ENCODE measurements at regions not wholly inside any gene's neighbourhood (a gene's known extent, or its start where the extent isn't known, plus 50 kb on each side); places are given as distances from the start of the nearest gene placed in this dataset.
A peak's percentile ranks its signal among the peaks of the same experiment; 100 is the strongest.

- Mint-ChIP-seq H3K9me3 (peaks cover 0 to 2% (median 0%) of the 10 kb centered on the region in 6 donors), H3K27me3 (ENCODE audit: low read depth in 3 of 3) (peaks cover 3 to 17% (median 6%) of the 10 kb centered on the region in 3 donors), H3K36me3 (no peaks in the 10 kb centered on the region), H3K27ac (no peak overlapping the region), H3K4me1 (no peaks in the 10 kb centered on the region), H3K4me3 (no peak overlapping the region)
- DNase-seq: no peak
Measured at GRCh38 chr19:32189956-32190706, 155.3 kb upstream of the ZNF507 start.

- Mint-ChIP-seq H3K4me1 (no peaks in the 10 kb centered on the region), H3K27me3 (ENCODE audit: low read depth in 3 of 3) (peaks cover 3 to 14% (median 6%) of the 10 kb centered on the region in 3 donors), H3K4me3 (no peak overlapping the region), H3K9me3 (peaks cover 0 to 2% (median 0%) of the 10 kb centered on the region in 6 donors), H3K36me3 (no peaks in the 10 kb centered on the region), H3K27ac (no peak overlapping the region)
- DNase-seq: no peak
Measured at GRCh38 chr19:32191921-32192320, 153.5 kb upstream of the ZNF507 start.

GRCh38 chr19:32195706-32196610 is 149.5 kb upstream of the ZNF507 start:
- H3K9me3 Mint-ChIP-seq: no peaks in the 10 kb centered on the region
- peaks cover 0 to 10% (median 8%) of the 10 kb centered on the region in 3 donors for H3K27me3 Mint-ChIP-seq (ENCODE audit: low read depth in 3 of 3)
- H3K4me3 Mint-ChIP-seq: no peak overlapping the region
- DNase-seq: no peak
- peaks cover 17 to 18% of the 10 kb centered on the region in 2 donors for H3K4me1 Mint-ChIP-seq
- no peaks in the 10 kb centered on the region for H3K36me3 Mint-ChIP-seq
- no peak overlapping the region for H3K27ac Mint-ChIP-seq

- no peak overlapping the region for H3K27ac Mint-ChIP-seq
- peaks cover 24 to 27% of the 10 kb centered on the region in 2 donors for H3K4me1 Mint-ChIP-seq
- H3K4me3 Mint-ChIP-seq: no peak overlapping the region
- no peaks in the 10 kb centered on the region for H3K9me3 Mint-ChIP-seq
- peaks cover 0 to 9% (median 7%) of the 10 kb centered on the region in 3 donors for H3K27me3 Mint-ChIP-seq (ENCODE audit: low read depth in 3 of 3)
- no peaks in the 10 kb centered on the region for H3K36me3 Mint-ChIP-seq
- no peak for DNase-seq
Measured at GRCh38 chr19:32196690-32197420, 148.6 kb upstream of the ZNF507 start.

DNA sequence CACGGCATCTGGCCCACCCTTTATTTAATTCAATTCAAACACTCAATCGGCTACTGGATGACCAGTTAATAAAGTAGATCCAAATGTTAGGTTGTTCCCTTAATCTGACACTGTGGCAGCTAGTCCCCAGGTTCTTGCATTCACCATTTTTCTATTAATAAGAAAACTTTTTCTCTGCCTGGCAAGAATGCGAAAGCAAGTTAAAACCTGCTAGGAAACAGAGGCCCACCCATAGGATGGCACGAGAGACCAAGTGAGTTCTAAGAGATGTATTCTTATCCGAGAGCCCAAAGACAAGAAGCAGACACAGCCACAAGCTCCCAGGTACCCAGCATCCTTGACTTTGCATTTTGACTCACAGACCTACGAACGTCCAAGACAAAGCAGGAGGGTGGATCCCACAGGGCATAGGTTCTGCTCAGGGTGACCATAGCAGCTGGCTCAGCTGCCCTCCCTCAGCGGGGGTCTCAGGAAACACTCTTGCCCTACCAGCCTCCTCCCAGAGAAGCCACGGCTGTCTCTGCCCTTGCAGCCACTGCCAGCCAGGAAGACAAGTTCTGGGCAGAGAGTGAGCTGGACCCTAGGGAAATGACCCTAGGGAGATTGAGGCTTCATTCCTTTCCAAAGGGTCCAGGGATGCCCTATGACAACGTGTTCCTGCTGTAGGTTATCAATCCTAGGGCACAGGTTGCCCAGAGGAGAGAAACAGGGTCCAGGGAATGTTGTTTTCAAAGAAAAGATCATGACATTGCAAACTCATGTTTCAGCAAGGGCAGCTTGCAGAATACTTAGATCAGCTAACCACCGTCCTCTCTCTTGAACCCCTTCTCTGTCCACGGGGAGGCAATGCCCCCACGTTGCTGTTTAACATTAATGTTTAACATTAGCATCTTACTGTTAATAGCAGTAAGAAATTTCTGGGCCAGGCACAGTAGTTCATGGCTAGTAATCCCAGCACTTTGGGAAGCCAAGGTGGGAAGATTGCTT is 147.2 kb upstream of the ZNF507 start:
- Mint-ChIP-seq H3K4me3 (no peak overlapping the region), H3K27ac (no peak overlapping the region), H3K27me3 (ENCODE audit: low read depth in 3 of 3) (peaks cover 3 to 9% (median 4%) of the 10 kb centered on the region in 3 donors), H3K4me1 (peaks cover 30 to 33% of the 10 kb centered on the region in 2 donors), H3K9me3 (no peaks in the 10 kb centered on the region), H3K36me3 (no peaks in the 10 kb centered on the region)
- no peak for DNase-seq

DNA sequence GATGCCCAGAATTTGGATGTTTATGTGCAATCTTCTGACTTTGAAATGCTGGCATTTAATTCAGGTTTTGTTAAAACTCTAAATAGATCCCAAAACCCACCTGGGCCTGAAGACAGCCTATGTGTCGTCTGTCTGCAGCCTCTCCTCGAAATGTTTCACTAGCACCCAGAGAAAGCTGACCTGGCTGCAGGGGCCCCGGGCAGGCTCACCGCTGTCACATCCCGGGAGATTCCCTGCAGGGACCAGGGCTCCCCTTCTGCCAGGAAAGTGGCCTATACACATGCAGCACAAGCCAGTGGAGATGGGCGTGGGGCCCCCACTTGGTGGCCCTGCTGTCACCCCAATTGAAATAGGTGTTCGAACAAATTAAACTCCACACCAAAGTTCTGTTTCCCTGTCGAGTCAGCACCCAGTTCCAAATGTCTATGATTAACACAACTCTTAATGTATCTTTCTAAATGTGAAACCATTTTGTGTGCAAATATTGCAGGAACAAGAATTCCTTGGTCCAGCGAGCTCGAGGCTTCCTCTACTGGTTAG is 145.8 kb upstream of the ZNF507 start:
- Mint-ChIP-seq H3K27me3 (ENCODE audit: low read depth in 3 of 3) (peaks cover 2 to 9% (median 3%) of the 10 kb centered on the region in 3 donors), H3K27ac (no peak overlapping the region)
- DNase-seq: no peak

GRCh38 chr19:32200312-32201038 is 144.9 kb upstream of the ZNF507 start:
- no peak overlapping the region for H3K27ac Mint-ChIP-seq
- peak overlapping the region in 1 of 5 donors; percentile 14 for H3K4me3 Mint-ChIP-seq
- H3K36me3 Mint-ChIP-seq: no peaks in the 10 kb centered on the region
- peaks cover 2 to 9% (median 3%) of the 10 kb centered on the region in 3 donors for H3K27me3 Mint-ChIP-seq (ENCODE audit: low read depth in 3 of 3)
- no peak for DNase-seq
- H3K9me3 Mint-ChIP-seq: no peaks in the 10 kb centered on the region
- H3K4me1 Mint-ChIP-seq: peaks cover 30 to 33% of the 10 kb centered on the region in 2 donors

More for the DNA sequence above, 145.8 kb upstream of the ZNF507 start:
- H3K4me1 Mint-ChIP-seq: peaks cover 30 to 33% of the 10 kb centered on the region in 2 donors
- H3K4me3 Mint-ChIP-seq: no peak overlapping the region
- H3K9me3 Mint-ChIP-seq: no peaks in the 10 kb centered on the region
- no peaks in the 10 kb centered on the region for H3K36me3 Mint-ChIP-seq

GRCh38 chr19:32201211-32201610 is 144.2 kb upstream of the ZNF507 start:
- peaks cover 3 to 9% (median 5%) of the 10 kb centered on the region in 3 donors for H3K27me3 Mint-ChIP-seq (ENCODE audit: low read depth in 3 of 3)
- H3K36me3 Mint-ChIP-seq: no peaks in the 10 kb centered on the region
- H3K9me3 Mint-ChIP-seq: no peaks in the 10 kb centered on the region
- DNase-seq: no peak
- H3K4me1 Mint-ChIP-seq: peaks cover 30 to 33% of the 10 kb centered on the region in 2 donors
- peak overlapping the region in 1 of 6 donors; percentile 77 for H3K27ac Mint-ChIP-seq
- H3K4me3 Mint-ChIP-seq: peak overlapping the region in 4 of 5 donors; percentile 5 to 59 (median 46)

GRCh38 chr19:32201636-32202051 is 143.8 kb upstream of the ZNF507 start:
- H3K27ac Mint-ChIP-seq: peak overlapping the region in 1 of 6 donors; percentile 77
- peak in 2 of 3 donors; percentile 11 to 19 for DNase-seq
- H3K4me3 Mint-ChIP-seq: peak overlapping the region in 4 of 5 donors; percentile 3 to 52 (median 26)
- H3K27me3 Mint-ChIP-seq (ENCODE audit: low read depth in 3 of 3): peaks cover 3 to 9% (median 5%) of the 10 kb centered on the region in 3 donors
- H3K4me1 Mint-ChIP-seq: peaks cover 30 to 33% of the 10 kb centered on the region in 2 donors
- no peaks in the 10 kb centered on the region for H3K9me3 Mint-ChIP-seq
- no peaks in the 10 kb centered on the region for H3K36me3 Mint-ChIP-seq

DNA sequence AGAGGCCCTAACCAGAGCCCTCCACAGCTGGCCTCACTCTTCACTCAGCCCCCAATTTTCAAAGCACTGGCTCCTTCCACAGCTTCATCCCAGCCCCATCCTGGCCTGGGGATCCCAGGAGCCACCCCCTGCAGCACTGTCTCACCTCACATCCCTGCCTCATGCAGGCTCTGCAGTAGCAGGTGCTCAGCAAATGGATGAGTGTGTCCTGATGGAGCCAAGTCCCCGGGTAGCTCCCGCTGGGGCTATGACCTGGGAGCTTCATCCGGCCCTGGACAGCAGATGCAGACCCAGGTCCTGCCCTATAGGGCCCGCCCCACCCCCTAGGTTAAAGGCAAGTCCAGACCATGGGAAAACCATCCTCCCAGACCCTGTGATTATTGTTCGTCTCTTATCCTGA is 143.2 kb upstream of the ZNF507 start:
- Mint-ChIP-seq H3K4me3 (peak overlapping the region in 1 of 5 donors; percentile 52), H3K36me3 (no peaks in the 10 kb centered on the region), H3K4me1 (peaks cover 30 to 33% of the 10 kb centered on the region in 2 donors), H3K9me3 (peaks cover 0 to under 1% (median 0%) of the 10 kb centered on the region in 6 donors), H3K27ac (no peak overlapping the region), H3K27me3 (ENCODE audit: low read depth in 3 of 3) (peaks cover 6 to 7% (median 7%) of the 10 kb centered on the region in 3 donors)
- DNase-seq: no peak

DNA sequence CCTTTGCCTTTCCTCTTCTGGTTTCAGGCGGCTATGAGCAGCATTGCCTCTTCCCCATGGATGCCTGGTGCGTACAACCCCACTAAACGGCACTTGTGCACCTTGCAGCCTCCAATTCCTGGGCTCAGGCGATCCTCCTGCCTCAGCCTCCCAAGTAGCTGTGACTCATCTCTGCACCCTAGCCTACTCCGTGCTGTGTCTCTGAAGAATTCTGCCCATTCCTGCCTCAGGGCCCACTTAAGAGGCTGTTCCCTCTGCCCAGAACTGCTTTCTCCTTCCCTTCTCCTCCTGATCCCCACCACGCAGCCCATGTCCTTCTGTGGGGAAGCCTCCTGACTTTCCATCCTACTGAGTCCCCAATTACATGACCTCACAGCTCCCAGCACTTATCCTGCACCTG is 142.2 kb upstream of the ZNF507 start:
- no peak overlapping the region for H3K4me3 Mint-ChIP-seq
- no peak overlapping the region for H3K27ac Mint-ChIP-seq

GRCh38 chr19:32206065-32206464 is 139.3 kb upstream of the ZNF507 start:
- no peak overlapping the region for H3K27ac Mint-ChIP-seq

More for the DNA sequence above, 142.2 kb upstream of the ZNF507 start:
- DNase-seq: no peak
- Mint-ChIP-seq H3K9me3 (peaks cover 0 to 2% (median 0%) of the 10 kb centered on the region in 6 donors), H3K36me3 (no peaks in the 10 kb centered on the region), H3K4me1 (peaks cover 30 to 33% of the 10 kb centered on the region in 2 donors), H3K27me3 (ENCODE audit: low read depth in 3 of 3) (peaks cover 4 to 12% (median 7%) of the 10 kb centered on the region in 3 donors)

More at GRCh38 chr19:32206065-32206464, 139.3 kb upstream of the ZNF507 start:
- Mint-ChIP-seq H3K27me3 (ENCODE audit: low read depth in 3 of 3) (peaks cover 2 to 20% (median 12%) of the 10 kb centered on the region in 3 donors), H3K4me3 (no peak overlapping the region), H3K9me3 (peaks cover 2 to 14% (median 9%) of the 10 kb centered on the region in 6 donors), H3K4me1 (peaks cover 12 to 14% of the 10 kb centered on the region in 2 donors), H3K36me3 (no peaks in the 10 kb centered on the region)
- DNase-seq: no peak
